GM18520 (cell line): ENCODE measurements at regions not wholly inside any gene's neighbourhood (a gene's known extent, or its start where the extent isn't known, plus 50 kb on each side); places are given as distances from the start of the nearest gene placed in this dataset.

Experiments used
- ATAC-seq: cut with Tn5 transposase; IDR thresholded peaks from one replicate; pipeline ENCODE4 v1.9.1; 2021; ENCODE audit not compliant: unreplicated experiment

- ATAC-seq = no peak
Observed at GRCh38 chr22:48849219-48849912, 978.3 kb downstream of the BRD1 start.

DNA sequence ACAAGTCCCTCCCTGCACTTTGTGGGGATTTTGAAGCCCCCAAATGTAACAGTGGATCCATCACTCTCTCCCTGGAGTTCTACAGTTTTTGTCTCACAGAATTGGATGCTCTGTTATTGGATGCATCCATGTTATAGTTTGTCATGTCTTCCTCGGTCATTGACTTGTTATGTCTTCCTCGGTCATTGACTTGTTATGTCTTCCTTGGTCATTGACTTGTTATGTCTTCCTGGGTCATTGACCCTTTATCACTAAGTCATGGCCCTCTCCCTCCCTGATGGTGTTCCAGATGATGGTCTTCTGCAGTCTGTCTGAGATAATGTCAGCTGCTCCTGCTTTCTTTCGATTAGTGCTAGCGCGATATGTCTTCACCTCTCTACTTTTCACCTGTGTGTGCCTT lies 981.5 kb downstream of the BRD1 start:
- ATAC-seq = no peak

- ATAC-seq = no peak
Observed at GRCh38 chr22:48845356-48845936, 982.2 kb downstream of the BRD1 start.

DNA sequence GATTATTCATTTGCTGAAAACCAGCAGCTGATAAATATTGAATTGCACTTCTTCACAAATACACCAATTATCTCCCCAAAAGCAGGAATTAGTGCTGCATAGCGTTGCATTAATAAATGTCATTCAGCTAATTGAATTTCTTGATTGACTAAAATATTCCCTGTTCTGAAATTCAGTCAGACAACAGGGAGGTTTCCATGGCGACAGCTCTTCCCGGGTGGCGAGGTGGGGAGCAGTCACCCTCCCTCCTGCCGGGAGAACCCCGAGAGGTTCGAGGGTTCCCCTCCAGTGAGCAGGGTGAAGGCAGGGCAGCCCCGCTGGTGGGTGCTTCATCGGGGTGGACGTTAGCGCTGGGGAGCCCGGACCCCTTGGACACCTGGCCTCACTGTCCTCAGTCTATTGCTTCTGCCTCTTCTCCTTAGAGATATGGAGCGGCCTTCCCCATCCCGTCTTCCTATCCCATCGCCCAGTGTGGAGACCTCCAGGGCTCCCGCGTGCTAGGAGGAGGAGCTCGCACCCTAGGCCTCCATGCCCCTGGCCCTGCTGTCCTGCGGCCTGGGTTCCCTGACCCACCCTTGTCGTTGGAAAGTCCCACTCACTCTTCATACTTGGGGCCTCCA lies 983.5 kb downstream of the BRD1 start:
- no peak for ATAC-seq

DNA sequence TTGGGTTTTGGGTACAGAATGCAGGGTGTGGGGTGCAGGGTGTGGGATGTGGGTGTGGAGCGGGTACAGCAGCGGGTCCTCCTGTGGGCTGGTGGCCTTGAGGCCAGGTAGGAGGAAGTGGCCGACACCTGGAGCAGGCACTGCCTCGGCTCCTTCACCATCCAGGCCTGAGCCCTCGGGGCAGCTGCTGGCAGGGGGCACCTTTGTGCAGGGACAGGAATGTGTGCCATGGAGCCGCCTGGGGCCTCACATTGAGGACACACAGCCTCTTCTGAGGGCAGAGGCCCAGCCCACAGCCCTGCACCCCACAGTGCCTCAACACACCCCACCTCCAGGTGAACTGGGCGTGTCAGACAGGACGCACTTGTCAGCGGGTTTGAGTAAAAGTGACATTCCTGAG lies 984.0 kb downstream of the BRD1 start:
- ATAC-seq = no peak

DNA sequence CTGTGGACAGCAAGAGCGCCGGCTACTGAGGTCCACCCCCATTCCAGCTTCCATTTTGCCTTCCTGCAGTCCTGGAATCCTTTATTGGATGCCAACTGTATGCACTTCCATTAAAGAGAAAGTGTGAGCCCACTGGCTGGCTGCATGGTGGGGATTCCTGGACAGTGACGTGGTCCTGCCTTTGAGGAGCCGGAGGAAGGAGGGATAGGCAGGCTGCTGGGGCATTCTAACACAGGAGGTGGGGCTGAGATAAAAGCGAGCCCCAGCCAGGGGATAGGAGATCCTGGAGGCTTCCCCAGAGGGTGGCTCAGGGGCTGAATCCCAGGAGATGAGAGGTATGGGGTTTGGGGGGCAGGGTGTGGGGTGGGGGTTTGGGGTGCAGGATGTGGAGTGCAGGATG lies 984.7 kb downstream of the BRD1 start:
- ATAC-seq = no peak

DNA sequence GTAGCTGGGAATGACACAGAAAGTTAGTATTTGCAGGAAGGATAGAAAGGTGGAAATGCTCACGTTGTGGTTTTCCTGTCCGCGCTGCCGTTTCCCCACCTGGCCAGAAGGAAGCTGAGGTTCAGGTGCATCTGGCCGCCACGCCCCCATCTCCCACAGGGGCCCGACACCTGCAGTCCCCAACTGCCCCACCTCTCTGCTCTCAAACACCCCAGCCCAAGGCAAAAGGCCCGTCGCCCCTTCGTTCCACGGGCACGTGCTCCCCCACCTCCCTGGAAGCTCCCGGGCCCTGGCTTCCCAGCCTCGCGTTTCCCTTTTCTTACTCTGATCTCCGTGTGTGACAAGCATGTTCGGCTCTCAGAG lies 985.1 kb downstream of the BRD1 start:
- ATAC-seq = no peak

DNA sequence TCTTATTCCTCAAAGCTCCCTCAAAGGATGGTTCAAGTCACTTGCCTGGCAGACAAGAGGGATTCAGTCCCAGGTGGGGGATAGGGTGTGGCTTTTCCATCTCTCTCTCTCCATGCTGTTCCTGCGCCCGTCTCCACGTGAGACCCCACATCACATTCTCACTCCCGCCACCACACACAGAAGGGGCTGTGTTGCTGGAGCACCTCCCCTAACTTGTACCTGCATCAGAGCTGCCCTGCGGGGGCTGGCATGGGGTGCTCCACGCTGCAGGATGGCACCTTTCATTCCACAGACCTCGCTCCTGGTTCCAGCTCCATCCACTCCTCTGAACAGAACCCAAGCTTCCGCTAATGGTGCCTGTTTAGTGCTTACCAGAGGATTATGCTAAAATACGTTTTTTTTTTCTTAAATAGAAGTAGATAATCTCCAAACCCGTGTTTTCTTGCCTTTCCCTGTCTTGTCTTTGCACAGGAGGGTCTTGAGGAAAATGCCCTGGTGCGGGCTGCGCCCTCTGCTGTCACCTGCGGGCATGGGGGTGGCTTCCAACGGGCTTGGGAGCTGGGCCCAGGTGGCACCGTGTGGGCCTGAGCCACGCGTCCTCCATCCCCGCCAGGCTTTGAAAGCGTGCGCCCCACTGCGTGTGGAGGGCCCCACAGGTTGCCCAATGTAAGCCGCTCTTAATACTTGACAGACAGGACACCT lies 985.6 kb downstream of the BRD1 start:
- ATAC-seq = no peak

- ATAC-seq = no peak
Observed at GRCh38 chr22:48840112-48840949, 987.3 kb downstream of the BRD1 start.

GRCh38 chr22:48838846-48839730 lies 988.6 kb downstream of the BRD1 start:
- no peak for ATAC-seq

GRCh38 chr22:48838376-48838775 lies 989.3 kb downstream of the BRD1 start:
- ATAC-seq = no peak

DNA sequence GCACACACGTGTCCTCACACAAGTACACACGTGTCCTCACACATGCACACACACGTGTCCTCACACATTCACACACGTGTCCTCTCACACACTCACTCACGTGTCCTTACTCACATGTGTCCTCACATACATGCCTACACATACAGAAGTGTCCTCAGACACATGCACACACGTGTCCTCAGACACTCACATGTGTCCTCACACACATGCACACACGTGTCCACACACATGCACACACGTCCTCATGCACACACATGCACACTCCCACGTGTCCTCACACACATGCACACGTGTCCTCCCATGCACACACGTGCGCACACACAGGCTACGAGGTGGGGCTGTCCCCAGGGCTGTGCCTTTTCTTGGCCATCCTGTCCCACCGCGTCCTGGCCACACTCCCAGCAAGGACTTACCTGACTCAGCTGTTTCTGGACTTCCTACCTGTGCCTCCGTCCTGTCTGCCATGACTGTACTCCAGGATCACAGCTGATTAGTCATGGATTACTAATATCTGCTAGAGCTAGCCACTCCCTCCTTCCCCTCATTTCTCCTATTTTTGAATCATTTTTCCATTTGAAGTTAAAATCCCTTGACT lies 990.2 kb downstream of the BRD1 start:
- ATAC-seq = no peak

DNA sequence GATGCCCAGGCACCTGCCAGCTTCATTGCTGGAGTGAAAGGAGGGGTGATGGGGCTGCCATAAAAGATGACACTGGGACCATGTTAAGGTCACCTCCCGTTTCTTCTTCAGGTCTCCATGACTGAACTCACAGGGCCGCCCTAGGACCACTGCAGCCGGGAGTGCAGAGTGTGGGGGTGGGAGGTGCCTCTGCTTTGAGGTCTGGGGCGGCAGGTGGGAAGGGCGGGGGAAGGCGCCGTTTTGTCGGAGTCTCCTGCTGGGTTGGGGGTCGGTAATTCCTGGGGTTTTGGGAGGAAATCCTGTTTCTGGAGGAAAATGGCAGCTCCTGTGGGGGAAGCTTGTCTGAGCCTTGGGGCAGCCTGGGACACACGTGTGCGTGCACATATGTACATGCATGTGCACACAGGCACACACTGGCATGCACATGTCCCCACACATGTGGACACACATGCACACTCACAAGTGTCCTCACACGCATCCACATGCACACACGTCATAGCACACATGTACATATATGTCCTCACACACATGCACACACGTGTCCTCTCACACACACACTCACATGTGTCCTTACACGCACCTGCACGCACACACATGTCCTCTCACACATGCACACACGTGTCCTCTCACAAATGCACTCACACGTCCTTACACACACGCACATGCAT lies 990.9 kb downstream of the BRD1 start:
- ATAC-seq = no peak

GRCh38 chr22:48835857-48836672 lies 991.6 kb downstream of the BRD1 start:
- ATAC-seq = no peak

- ATAC-seq = no peak
Observed at GRCh38 chr22:48835364-48835763, 992.3 kb downstream of the BRD1 start.

DNA sequence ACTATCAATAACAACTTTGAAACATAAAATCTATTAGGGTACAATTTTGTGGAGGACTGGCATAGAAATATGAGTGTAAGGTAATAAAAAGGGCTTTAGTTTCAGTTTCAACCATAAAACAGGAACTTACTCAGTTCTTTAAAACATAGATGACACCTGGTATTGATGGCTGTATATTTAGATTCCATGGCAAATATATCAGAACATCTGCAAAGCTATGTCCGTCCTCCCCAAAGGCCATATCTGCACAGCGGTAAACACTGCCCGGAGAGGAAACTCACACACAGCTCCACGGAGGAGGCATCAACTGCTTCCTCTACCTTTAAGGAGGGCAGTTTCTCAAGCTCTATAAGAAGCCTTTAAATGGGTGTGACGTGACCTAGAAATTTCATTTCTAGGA lies 993.3 kb downstream of the BRD1 start:
- ATAC-seq = no peak

DNA sequence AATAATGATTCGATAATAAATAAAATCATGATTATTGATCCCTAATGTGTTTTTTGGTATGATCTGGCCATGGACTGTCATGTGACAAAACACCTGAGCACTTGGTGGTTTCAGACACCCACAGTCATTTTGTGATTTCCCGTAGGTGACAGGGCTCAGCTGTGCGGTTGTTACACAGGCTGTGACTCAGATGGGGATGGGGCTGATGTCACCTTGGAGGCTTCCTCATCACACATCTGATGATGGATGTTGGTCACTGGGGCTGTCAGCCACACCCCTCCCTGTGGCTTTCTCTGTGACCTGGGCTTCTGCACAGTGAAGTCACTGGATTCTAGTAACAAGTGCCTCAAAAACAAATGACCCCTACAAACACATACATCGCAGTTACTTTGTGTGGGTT lies 995.1 kb downstream of the BRD1 start:
- ATAC-seq = no peak

DNA sequence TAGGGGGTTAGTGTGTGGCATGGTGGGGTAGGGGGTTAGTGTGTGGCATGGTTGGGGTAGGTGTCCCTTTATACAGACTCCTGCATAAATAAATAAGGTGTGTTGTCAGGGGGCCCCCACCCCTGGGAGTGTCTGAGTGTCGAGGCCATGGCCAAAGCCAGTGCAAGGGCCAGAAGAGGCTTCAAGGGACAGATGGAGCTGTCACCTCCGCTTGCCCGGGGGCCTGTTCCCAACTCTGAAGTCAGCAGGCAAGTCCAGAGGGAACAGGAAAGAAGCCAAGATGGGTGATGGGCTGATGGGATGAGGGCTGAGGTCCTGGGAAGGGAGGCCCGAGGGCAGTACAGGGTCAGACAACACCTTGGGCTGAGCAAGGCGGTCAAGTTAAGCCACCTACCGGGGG lies 997.8 kb downstream of the BRD1 start:
- no peak for ATAC-seq
